HG02870 (cell line): ENCODE measurements at regions not wholly inside any gene's neighbourhood (a gene's known extent, or its start where the extent isn't known, plus 50 kb on each side); places are given as distances from the start of the nearest gene placed in this dataset.
"Not testable (repeated sequence)": the region's sequence is repeated elsewhere in the genome, so short reads cannot be mapped to it uniquely, and the experiment has no call there.

Experiments used
- ATAC-seq: cut with Tn5 transposase; IDR thresholded peaks from one replicate; pipeline ENCODE4 v1.9.1; 2021; ENCODE audit warnings: mild to moderate bottlenecking, moderate library complexity; ENCODE audit not compliant: unreplicated experiment

GRCh38 chr2:110335415-110336049, 123.2 kb upstream of the MTLN start:
- not testable (repeated sequence) for ATAC-seq

GRCh38 chr2:110333114-110334095, 121.1 kb upstream of the MTLN start:
- not testable (repeated sequence) for ATAC-seq

- not testable (repeated sequence) for ATAC-seq
Observed at GRCh38 chr2:110331625-110332024, 119.3 kb upstream of the MTLN start.

GRCh38 chr2:110329760-110330159, 117.4 kb upstream of the MTLN start:
- ATAC-seq, result not testable (repeated sequence)

- ATAC-seq, result not testable (repeated sequence)
Observed at GRCh38 chr2:110329158-110329557, 116.8 kb upstream of the MTLN start.

GRCh38 chr2:110328677-110329076, 116.3 kb upstream of the MTLN start:
- not testable (repeated sequence) for ATAC-seq

GRCh38 chr2:110323832-110324231, 111.5 kb upstream of the MTLN start:
- not testable (repeated sequence) for ATAC-seq

- not testable (repeated sequence) for ATAC-seq
Observed at GRCh38 chr2:110322535-110322934, 110.2 kb upstream of the MTLN start.

- ATAC-seq, result not testable (repeated sequence)
Observed at GRCh38 chr2:110320834-110321563, 108.7 kb upstream of the MTLN start.

- ATAC-seq, result not testable (repeated sequence)
Observed at GRCh38 chr2:110318898-110319297, 106.6 kb upstream of the MTLN start.

GRCh38 chr2:110317377-110317776, 105.0 kb upstream of the MTLN start:
- ATAC-seq, result not testable (repeated sequence)

GRCh38 chr2:110316051-110316865, 103.9 kb upstream of the MTLN start:
- ATAC-seq, result not testable (repeated sequence)

- ATAC-seq, result not testable (repeated sequence)
Observed at GRCh38 chr2:110315054-110315820, 102.9 kb upstream of the MTLN start.

GRCh38 chr2:110314472-110314871, 102.1 kb upstream of the MTLN start:
- ATAC-seq, result not testable (repeated sequence)

- ATAC-seq, result not testable (repeated sequence)
Observed at GRCh38 chr2:110313032-110313431, 100.7 kb upstream of the MTLN start.

GRCh38 chr2:110311713-110312444, 99.5 kb upstream of the MTLN start:
- not testable (repeated sequence) for ATAC-seq

GRCh38 chr2:110310988-110311475, 98.7 kb upstream of the MTLN start:
- ATAC-seq, result not testable (repeated sequence)

- not testable (repeated sequence) for ATAC-seq
Observed at GRCh38 chr2:110308728-110309127, 96.4 kb upstream of the MTLN start.

- ATAC-seq, result not testable (repeated sequence)
Observed at GRCh38 chr2:110292807-110293206, 80.5 kb upstream of the MTLN start.
